NCI-H1436 treated with DMSO at 0.1 percent for 48 hours (cell line): ENCODE measurements at regions not wholly inside any gene's neighbourhood (a gene's known extent, or its start where the extent isn't known, plus 50 kb on each side); places are given as distances from the start of the nearest gene placed in this dataset.
"Not testable (repeated sequence)": the region's sequence is repeated elsewhere in the genome, so short reads cannot be mapped to it uniquely, and the experiment has no call there.

Experiments
- DNase-seq: peaks from one replicate; lab custom pipeline; 2025; lab: John Stamatoyannopoulos, UW

GRCh38 chr12:92271341-92271740 is 125.7 kb upstream of the BTG1 start:
- no peak for DNase-seq

GRCh38 chr12:92270521-92270920 is 124.9 kb upstream of the BTG1 start:
- DNase-seq: no peak

GRCh38 chr12:92268946-92269345 is 123.3 kb upstream of the BTG1 start:
- DNase-seq: no peak

- DNase-seq: no peak
Measured at GRCh38 chr12:92261692-92262091, 116.0 kb upstream of the BTG1 start.

GRCh38 chr12:92261071-92261470 is 115.4 kb upstream of the BTG1 start:
- no peak for DNase-seq

GRCh38 chr12:92259696-92260251 is 114.1 kb upstream of the BTG1 start:
- no peak for DNase-seq

GRCh38 chr12:92259291-92259690 is 113.6 kb upstream of the BTG1 start:
- DNase-seq: no peak

GRCh38 chr12:92257261-92257660 is 111.6 kb upstream of the BTG1 start:
- no peak for DNase-seq

- DNase-seq: no peak
Measured at GRCh38 chr12:92255741-92256140, 110.1 kb upstream of the BTG1 start.

GRCh38 chr12:92253301-92253700 is 107.7 kb upstream of the BTG1 start:
- no peak for DNase-seq

- DNase-seq: no peak
Measured at GRCh38 chr12:92248977-92249376, 103.3 kb upstream of the BTG1 start.

- no peak for DNase-seq
Measured at GRCh38 chr12:92244036-92244435, 98.4 kb upstream of the BTG1 start.

GRCh38 chr12:92242907-92243306 is 97.3 kb upstream of the BTG1 start:
- no peak for DNase-seq

GRCh38 chr12:92237762-92238523 is 92.3 kb upstream of the BTG1 start:
- DNase-seq: no peak

- DNase-seq: no peak
Measured at GRCh38 chr12:92237262-92237661, 91.6 kb upstream of the BTG1 start.

GRCh38 chr12:92235703-92236472 is 90.2 kb upstream of the BTG1 start:
- DNase-seq: no peak

- DNase-seq: no peak
Measured at GRCh38 chr12:92234533-92234932, 88.9 kb upstream of the BTG1 start.

- DNase-seq: no peak
Measured at GRCh38 chr12:92233346-92234015, 87.8 kb upstream of the BTG1 start.

GRCh38 chr12:92232371-92232932 is 86.8 kb upstream of the BTG1 start:
- not testable (repeated sequence) for DNase-seq

GRCh38 chr12:92231945-92232344 is 86.3 kb upstream of the BTG1 start:
- not testable (repeated sequence) for DNase-seq

GRCh38 chr12:92231532-92231931 is 85.9 kb upstream of the BTG1 start:
- DNase-seq: not testable (repeated sequence)

- no peak for DNase-seq
Measured at GRCh38 chr12:92229381-92229780, 83.7 kb upstream of the BTG1 start.
